GM13976 (cell line): ENCODE measurements at regions not wholly inside any gene's neighbourhood (a gene's known extent, or its start where the extent isn't known, plus 50 kb on each side); places are given as distances from the start of the nearest gene placed in this dataset.

Experiments
- DNase-seq: peaks from one replicate; pipeline ENCODE4 v3.0.0; 2012; ENCODE audit warnings: low spot score
- in situ Hi-C: fragments of 300-500 bp; cut with MboI; formaldehyde crosslinking; loops from one replicate; pipeline ENCODE4 v1.12.0; 2022; ENCODE audit warnings: low sequenced_read_pairs, mixed read lengths, inconsistent platforms; ENCODE audit not compliant: unreplicated experiment
- TF ChIP-seq, protein P1 (sequence below): IDR thresholded peaks from 2 replicates; pipeline ENCODE4 v1.5.1; 2012; ENCODE audit warnings: borderline replicate concordance, mild to moderate bottlenecking; ENCODE audit not compliant: insufficient read depth; ENCODE audit errors: extremely low read depth, missing control alignments, control extremely low read depth

DNA sequence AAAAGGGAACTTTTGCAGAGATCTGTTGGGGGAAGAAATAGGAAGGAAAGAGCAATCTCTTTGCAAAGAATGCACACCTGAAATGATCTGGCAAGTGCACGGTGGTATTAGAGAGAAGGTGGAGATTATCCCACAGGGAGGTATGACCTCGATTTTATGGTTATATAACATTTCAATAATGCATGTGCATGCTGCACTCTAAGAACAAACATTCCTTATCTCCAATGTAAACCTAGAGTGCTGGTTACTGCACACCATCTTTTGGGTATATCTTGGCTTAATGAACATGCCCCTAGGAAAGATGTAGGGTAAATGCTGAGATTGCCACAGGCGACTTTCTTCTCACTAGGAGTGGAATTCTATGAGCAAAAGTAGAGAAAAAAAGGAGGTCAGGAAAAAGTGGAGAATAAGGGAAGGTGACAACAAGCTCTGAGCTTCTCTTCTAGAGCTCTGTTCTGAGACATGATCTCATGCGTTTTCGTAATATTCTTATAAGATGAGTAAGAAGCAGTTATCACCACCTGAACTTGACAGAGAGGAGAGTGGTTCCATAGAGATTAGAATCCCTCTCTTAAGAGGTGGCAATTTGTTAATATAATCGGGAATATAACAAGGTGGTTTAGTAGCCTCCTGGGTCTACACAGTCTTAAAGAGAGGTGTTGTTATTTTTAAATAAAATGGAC lies 117.5 kb upstream of the TMC3 start:
- in situ Hi-C loops: loop anchor here (25.0 kb wide), 1 partner anchor 446 kb away; no protein-coding TSS in a partner anchor
- TF ChIP-seq, protein P1, sequence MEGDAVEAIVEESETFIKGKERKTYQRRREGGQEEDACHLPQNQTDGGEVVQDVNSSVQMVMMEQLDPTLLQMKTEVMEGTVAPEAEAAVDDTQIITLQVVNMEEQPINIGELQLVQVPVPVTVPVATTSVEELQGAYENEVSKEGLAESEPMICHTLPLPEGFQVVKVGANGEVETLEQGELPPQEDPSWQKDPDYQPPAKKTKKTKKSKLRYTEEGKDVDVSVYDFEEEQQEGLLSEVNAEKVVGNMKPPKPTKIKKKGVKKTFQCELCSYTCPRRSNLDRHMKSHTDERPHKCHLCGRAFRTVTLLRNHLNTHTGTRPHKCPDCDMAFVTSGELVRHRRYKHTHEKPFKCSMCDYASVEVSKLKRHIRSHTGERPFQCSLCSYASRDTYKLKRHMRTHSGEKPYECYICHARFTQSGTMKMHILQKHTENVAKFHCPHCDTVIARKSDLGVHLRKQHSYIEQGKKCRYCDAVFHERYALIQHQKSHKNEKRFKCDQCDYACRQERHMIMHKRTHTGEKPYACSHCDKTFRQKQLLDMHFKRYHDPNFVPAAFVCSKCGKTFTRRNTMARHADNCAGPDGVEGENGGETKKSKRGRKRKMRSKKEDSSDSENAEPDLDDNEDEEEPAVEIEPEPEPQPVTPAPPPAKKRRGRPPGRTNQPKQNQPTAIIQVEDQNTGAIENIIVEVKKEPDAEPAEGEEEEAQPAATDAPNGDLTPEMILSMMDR: no peak
- no peak for DNase-seq

DNA sequence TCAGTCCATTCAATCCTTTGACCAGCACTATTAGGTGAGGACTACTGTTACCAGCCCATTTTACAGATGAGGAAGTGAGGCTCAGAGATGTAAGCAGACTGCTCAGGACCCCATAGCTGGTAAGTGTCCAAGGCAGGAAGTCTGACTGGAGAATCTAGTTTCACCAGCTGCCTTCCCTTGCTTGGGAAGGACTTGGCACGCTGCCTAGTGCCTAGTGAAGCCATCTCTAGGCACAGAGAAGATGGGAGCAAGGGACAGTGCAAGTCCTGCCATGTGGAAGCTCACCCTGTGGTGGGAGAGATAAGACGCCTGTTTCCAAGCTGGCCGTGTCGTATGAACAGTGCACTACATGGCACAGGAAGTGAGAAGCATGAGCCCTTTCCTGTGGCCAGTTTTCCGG lies 111.8 kb upstream of the TMC3 start:
- no peak for DNase-seq
- in situ Hi-C loops: loop anchor here (25.0 kb wide), 1 partner anchor 451 kb away; no protein-coding TSS in a partner anchor

DNA sequence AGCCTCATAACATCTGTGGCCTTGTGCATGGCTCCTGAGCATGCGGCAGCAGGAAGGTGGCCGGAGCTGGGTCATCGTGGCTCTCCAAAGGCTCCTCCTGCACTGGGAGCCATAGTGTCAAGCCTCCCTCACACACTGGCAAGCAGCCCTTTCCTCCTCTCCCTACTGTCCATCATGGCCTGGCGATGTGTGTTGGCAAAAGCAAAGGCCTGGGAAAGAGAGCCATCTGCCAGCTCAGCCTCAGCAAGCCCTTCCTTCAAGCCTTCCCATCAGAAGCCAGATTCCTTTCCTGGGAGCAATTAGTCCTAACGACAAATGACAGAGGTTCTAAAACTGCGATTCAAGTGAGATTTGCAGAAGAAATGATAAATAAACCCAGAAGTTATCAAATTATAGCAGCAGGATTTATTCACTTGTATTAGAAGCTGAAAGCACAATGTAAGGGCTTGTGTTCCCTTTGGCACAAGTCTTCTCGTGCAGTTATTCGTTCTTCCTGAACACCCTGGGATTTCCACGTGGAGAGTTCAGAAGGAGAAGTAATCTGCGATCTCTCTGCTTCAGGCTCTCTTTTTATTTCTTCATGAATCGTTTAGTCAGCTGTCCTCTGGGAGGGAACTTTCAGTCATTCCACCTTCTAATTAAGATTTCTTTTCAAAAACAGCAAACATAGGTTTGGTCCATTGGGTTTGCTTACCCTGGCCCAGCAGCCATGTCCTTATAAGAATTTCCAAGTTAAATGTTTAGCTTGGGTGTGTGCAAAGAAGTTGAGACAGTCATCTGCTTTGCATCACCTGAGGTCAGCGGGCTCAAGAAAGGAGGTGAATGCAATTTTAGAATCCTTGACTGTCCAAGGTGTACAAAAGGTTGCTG lies 110.3 kb upstream of the TMC3 start:
- DNase-seq: no peak
- in situ Hi-C loops: loop anchor here (25.0 kb wide), 1 partner anchor 453 kb away; no protein-coding TSS in a partner anchor
- TF ChIP-seq, protein P1: no peak

More for the DNA sequence above, 111.8 kb upstream of the TMC3 start:
- TF ChIP-seq, protein P1: no peak

DNA sequence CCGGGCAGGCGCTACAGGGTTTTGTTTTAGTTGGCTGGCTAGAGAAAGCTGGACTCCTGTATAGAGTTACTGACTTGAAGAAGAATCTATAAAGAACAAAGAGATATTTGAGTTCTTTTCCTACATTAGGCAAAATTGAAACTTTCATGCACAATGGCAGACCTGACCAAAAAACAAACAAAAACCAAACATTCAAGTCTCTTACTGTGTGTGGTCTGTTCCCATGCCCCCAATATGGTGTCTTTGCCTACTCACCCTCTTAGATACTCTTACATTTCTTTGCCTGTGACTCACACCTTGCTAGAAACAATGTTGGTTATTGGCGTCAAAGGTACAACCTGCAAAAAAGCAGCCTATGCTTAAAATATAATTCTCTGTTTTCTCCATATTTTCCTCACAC lies 109.5 kb upstream of the TMC3 start:
- TF ChIP-seq, protein P1: no peak
- in situ Hi-C loops: loop anchor here (25.0 kb wide), 1 partner anchor 454 kb away; no protein-coding TSS in a partner anchor
- no peak for DNase-seq

DNA sequence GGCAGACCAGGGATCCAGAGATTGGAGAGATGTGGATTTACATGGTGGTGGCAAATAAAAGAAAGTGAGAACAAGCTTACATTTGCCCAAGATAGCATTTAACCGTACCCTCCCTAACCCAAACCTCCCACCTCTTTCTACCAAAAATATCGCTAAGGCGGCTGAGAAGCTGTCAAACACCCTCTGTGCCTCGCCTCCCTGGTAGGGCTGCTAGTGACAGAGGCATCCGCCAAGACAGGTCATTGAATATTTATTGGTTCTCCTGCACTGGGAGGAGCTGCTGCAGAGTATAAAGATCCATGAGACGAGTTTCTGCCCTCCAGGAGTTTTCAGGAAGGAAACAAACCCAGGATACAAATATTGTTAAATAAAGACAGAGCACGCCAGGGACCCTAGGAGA lies 107.3 kb upstream of the TMC3 start:
- TF ChIP-seq, protein P1: no peak
- DNase-seq: no peak
- in situ Hi-C loops: loop anchor here (25.0 kb wide), 1 partner anchor 456 kb away; no protein-coding TSS in a partner anchor

DNA sequence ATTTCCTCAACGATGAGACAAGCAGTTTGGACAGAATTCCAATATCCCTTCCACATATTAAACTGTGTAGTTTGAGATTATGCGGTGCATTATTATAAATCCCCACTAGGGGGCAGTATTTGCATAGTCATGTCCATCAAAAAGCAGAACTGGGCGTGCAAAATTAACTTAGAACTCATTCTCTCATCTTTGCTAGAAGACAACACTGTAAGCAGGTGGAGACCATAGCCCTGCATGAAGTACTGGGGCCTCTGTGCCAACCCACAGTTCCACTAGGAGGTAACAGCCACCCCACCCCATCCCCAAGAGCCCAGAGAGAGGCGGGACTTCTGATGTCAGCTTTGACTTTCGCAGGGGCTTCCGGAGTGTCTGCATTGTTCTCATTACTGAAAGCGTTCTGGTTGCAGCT lies 106.6 kb upstream of the TMC3 start:
- in situ Hi-C loops: loop anchor here (25.0 kb wide), 1 partner anchor 457 kb away; no protein-coding TSS in a partner anchor
- TF ChIP-seq, protein P1: peak; percentile 70
- peak; percentile 42 for DNase-seq
